ENCODE measurements at regions not wholly inside any gene's neighbourhood (a gene's known extent, or its start where the extent isn't known, plus 50 kb on each side); places are given as distances from the start of the nearest gene placed in this dataset.

- no peak for ATAC-seq
Observed at GRCh38 chr7:41517771-41518170, 185.1 kb downstream of the INHBA start.

GRCh38 chr7:41508755-41509154 lies 194.1 kb downstream of the INHBA start:
- ATAC-seq = no peak

- no peak for ATAC-seq
Observed at GRCh38 chr7:41507686-41508268, 195.1 kb downstream of the INHBA start.

- no peak for ATAC-seq
Observed at GRCh38 chr7:41504214-41504980, 198.5 kb downstream of the INHBA start.

GRCh38 chr7:41503438-41503837 lies 199.5 kb downstream of the INHBA start:
- no peak for ATAC-seq

- ATAC-seq = no peak
Observed at GRCh38 chr7:41501466-41501865, 201.4 kb downstream of the INHBA start.

- ATAC-seq = no peak
Observed at GRCh38 chr7:41501006-41501405, 201.9 kb downstream of the INHBA start.

- ATAC-seq = no peak
Observed at GRCh38 chr7:41492603-41493002, 210.3 kb downstream of the INHBA start.

GRCh38 chr7:41491883-41492471 lies 210.9 kb downstream of the INHBA start:
- ATAC-seq = no peak

- no peak for ATAC-seq
Observed at GRCh38 chr7:41491308-41491707, 211.6 kb downstream of the INHBA start.

GRCh38 chr7:41489885-41490284 lies 213.0 kb downstream of the INHBA start:
- no peak for ATAC-seq

GRCh38 chr7:41487229-41487940 lies 215.5 kb downstream of the INHBA start:
- no peak for ATAC-seq

- no peak for ATAC-seq
Observed at GRCh38 chr7:41481353-41481752, 221.5 kb downstream of the INHBA start.

- ATAC-seq = no peak
Observed at GRCh38 chr7:41478187-41478586, 224.7 kb downstream of the INHBA start.

GRCh38 chr7:41476460-41476803 lies 226.5 kb downstream of the INHBA start:
- no peak for ATAC-seq

- ATAC-seq = no peak
Observed at GRCh38 chr7:41475801-41476459, 227.0 kb downstream of the INHBA start.

GRCh38 chr7:41472427-41473125 lies 230.3 kb downstream of the INHBA start:
- ATAC-seq = no peak

GRCh38 chr7:41470081-41470480 lies 232.8 kb downstream of the INHBA start:
- no peak for ATAC-seq

- ATAC-seq = no peak
Observed at GRCh38 chr7:41467596-41467995, 235.3 kb downstream of the INHBA start.

GRCh38 chr7:41466760-41467384 lies 236.0 kb downstream of the INHBA start:
- no peak for ATAC-seq

- ATAC-seq = no peak
Observed at GRCh38 chr7:41465571-41465970, 237.3 kb downstream of the INHBA start.

All from activated CD4-positive, CD25-positive, alpha-beta regulatory T cell treated with anti-CD3 and anti-CD28 coated beads, Interleukin-2, amount 50 U/mL, for 24 hours (primary cell).